ENCODE measurements at regions not wholly inside any gene's neighbourhood (a gene's known extent, or its start where the extent isn't known, plus 50 kb on each side); places are given as distances from the start of the nearest gene placed in this dataset.

GRCh38 chr1:224498574-224499170 is 64.1 kb upstream of the WDR26 start:
- TF ChIP-seq, protein P1, sequence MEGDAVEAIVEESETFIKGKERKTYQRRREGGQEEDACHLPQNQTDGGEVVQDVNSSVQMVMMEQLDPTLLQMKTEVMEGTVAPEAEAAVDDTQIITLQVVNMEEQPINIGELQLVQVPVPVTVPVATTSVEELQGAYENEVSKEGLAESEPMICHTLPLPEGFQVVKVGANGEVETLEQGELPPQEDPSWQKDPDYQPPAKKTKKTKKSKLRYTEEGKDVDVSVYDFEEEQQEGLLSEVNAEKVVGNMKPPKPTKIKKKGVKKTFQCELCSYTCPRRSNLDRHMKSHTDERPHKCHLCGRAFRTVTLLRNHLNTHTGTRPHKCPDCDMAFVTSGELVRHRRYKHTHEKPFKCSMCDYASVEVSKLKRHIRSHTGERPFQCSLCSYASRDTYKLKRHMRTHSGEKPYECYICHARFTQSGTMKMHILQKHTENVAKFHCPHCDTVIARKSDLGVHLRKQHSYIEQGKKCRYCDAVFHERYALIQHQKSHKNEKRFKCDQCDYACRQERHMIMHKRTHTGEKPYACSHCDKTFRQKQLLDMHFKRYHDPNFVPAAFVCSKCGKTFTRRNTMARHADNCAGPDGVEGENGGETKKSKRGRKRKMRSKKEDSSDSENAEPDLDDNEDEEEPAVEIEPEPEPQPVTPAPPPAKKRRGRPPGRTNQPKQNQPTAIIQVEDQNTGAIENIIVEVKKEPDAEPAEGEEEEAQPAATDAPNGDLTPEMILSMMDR (IDR thresholded peaks at IDR 0.05) = no peak
- no peak for TF ChIP-seq POLR2A (IDR thresholded peaks at IDR 0.05)
